GM12878 (cell line): ENCODE measurements at regions not wholly inside any gene's neighbourhood (a gene's known extent, or its start where the extent isn't known, plus 50 kb on each side); places are given as distances from the start of the nearest gene placed in this dataset.

Source experiments
- ATAC-seq: fragments of 200-7000 bp; cut with Tn5 transposase; 3 replicates; pipeline ENCODE4 v1.9.1; 2020; ENCODE audit warnings: mild to moderate bottlenecking, moderate library complexity
- BruUV-seq: library from RNA; stranded (reverse); fragments of 400-500 nt; replicated peaks from 2 replicates; lab custom pipeline; 2021; lab: Mats Ljungman, UMichigan
- CTCF ChIA-PET: fragments of 300-600 bp; sonication (Branson Sonifier 250); formaldehyde crosslinking; extraction: SDS; loops from one replicate; lab custom pipeline; 2021; ENCODE audit warnings: inconsistent platforms; lab: Yijun Ruan, JAX
- POLR2A ChIA-PET: fragments of 350-600 bp; formaldehyde crosslinking; extraction: SDS; loops from one replicate; lab custom pipeline; 2021; ENCODE audit warnings: inconsistent platforms; lab: Charles Lee
- RAD21 ChIA-PET: fragments of 300-600 bp; sonication (Branson Sonifier 250); formaldehyde crosslinking; loops from one replicate; lab custom pipeline; 2023; ENCODE audit warnings: antibody characterized with exemption; ENCODE audit not compliant: unreplicated experiment; lab: Charles Lee
- SMC1A ChIA-PET: fragments of 300-600 bp; sonication (Branson Sonifier 250); formaldehyde crosslinking; loops from one replicate; lab custom pipeline; 2023; ENCODE audit not compliant: unreplicated experiment, uncharacterized antibody; lab: Charles Lee
- DNase-seq: peaks from one replicate; pipeline ENCODE4 v3.0.0-alpha.2; 2011; ENCODE audit warnings: low read depth, low spot score
- FAIRE-seq: peaks from 3 replicates; lab custom pipeline; 2011; peaks lifted over from hg19 to GRCh38; lab: Jason Lieb, UNC
- H2AFZ ChIP-seq: 2 replicates; pipeline ENCODE4 v1.6.0; 2011; ENCODE audit warnings: low read depth, low read length, control low read depth; ENCODE audit not compliant: control insufficient read depth
- H3K27ac ChIP-seq: 2 replicates; pipeline ENCODE4 v1.5.1; 2011; ENCODE audit warnings: control low read depth; ENCODE audit not compliant: control insufficient read depth, insufficient read depth
- H3K27me3 ChIP-seq, 2 experiments: replicated peaks in 1 of 2; 2 replicates each; pipeline versions ENCODE4 v1.6.0 to v1.6.1; 2011; ENCODE audit warnings: low read length in 1 of 2; ENCODE audit not compliant: control insufficient read depth in 2 of 2, insufficient read depth in 2 of 2
- H3K36me3 ChIP-seq, 2 experiments: 2 replicates each; pipeline ENCODE4 v1.5.1; 2011; ENCODE audit warnings: low read length in 1 of 2; ENCODE audit not compliant: control insufficient read depth in 2 of 2, insufficient read depth in 2 of 2
- H3K4me1 ChIP-seq: 2 replicates; pipeline ENCODE4 v1.6.1; 2011; ENCODE audit warnings: mild to moderate bottlenecking, low read length, moderate library complexity, mixed read lengths; ENCODE audit not compliant: control insufficient read depth, insufficient read depth
- H3K4me2 ChIP-seq: 2 replicates; pipeline ENCODE4 v1.6.0; 2011; ENCODE audit warnings: control low read depth; ENCODE audit not compliant: control insufficient read depth, insufficient read depth
- H3K4me3 ChIP-seq: fragments of 200-600 bp; sonication (generic); 2 replicates; pipeline ENCODE4 v1.5.1; 2016
- H3K79me2 ChIP-seq: 2 replicates; pipeline ENCODE4 v1.6.0; 2011; ENCODE audit warnings: low read length; ENCODE audit not compliant: control insufficient read depth, insufficient read depth
- H3K9ac ChIP-seq: 2 replicates; pipeline ENCODE4 v1.8.0; 2011; ENCODE audit warnings: low read length, control low read depth, mixed read lengths; ENCODE audit not compliant: control insufficient read depth, insufficient read depth
- H3K9me3 ChIP-seq: replicated peaks from 3 replicates; pipeline ENCODE4 v1.5.1; 2011; ENCODE audit warnings: mild to moderate bottlenecking, low read length; ENCODE audit not compliant: control insufficient read depth, insufficient read depth
- H4K20me1 ChIP-seq: 2 replicates; pipeline ENCODE4 v1.6.0; 2011; ENCODE audit not compliant: control insufficient read depth, insufficient read depth
- BHLHE40 ChIP-seq, 2 experiments: fragments of 450-650 bp in 1 of 2; IDR thresholded peaks; 2 replicates each; pipeline ENCODE4 v1.6.1; 2011 to 2017; ENCODE audit warnings: low read depth in 2 of 2, borderline replicate concordance in 1 of 2, improper control_type of control experiment in 1 of 2, low read length in 1 of 2, mild to moderate bottlenecking in 1 of 2
- GATAD2B ChIP-seq: fragments of 450-650 bp; conservative IDR thresholded peaks from 2 replicates; pipeline ENCODE4 v1.6.1; 2017; ENCODE audit warnings: low read depth, mild to moderate bottlenecking, moderate library complexity
- NFYA ChIP-seq: IDR thresholded peaks from 2 replicates; pipeline ENCODE4 v1.6.1; 2011; ENCODE audit warnings: low read depth, mild to moderate bottlenecking, low read length, improper control_type of control experiment, borderline replicate concordance
- NFYB ChIP-seq: IDR thresholded peaks from 2 replicates; pipeline ENCODE4 v1.6.1; 2011; ENCODE audit warnings: low read depth, mild to moderate bottlenecking, low read length, improper control_type of control experiment, moderate library complexity; ENCODE audit not compliant: insufficient read depth
- RAD21 ChIP-seq: IDR thresholded peaks from 2 replicates; pipeline ENCODE4 v1.6.1; 2011; ENCODE audit warnings: mild to moderate bottlenecking, low read depth, low read length, moderate library complexity; ENCODE audit not compliant: insufficient read depth
- STAT1 ChIP-seq: fragments of 450-650 bp; conservative IDR thresholded peaks from 2 replicates; pipeline ENCODE4 v1.6.1; 2014; ENCODE audit warnings: antibody characterized with exemption, mild to moderate bottlenecking
- WGBS: methylation state at CpG from one replicate; pipeline ENCODE4 v1.1.6; 2016; ENCODE audit warnings: low lambda C conversion rate; ENCODE audit not compliant: insufficient replicate concordance, insufficient coverage; ENCODE audit errors: missing lambda C conversion rate; 5-methylcytosine and 5-hydroxymethylcytosine counted together
- in situ Hi-C: fragments of 300-500 bp; cut with MboI; formaldehyde crosslinking; loops from 9 replicates; pipeline ENCODE4 v1.14.3; 2018; ENCODE audit warnings: mixed read lengths
- intact Hi-C: fragments of 100-400 bp; cut with micrococcal nuclease; formaldehyde crosslinking; loops from one replicate; pipeline ENCODE4 v1.14.2; 2022; ENCODE audit not compliant: unreplicated experiment
- TF ChIP-seq, protein P1 (sequence below): fragments of 450-650 bp; IDR thresholded peaks from 2 replicates; pipeline ENCODE4 v1.6.1; 2018; ENCODE audit warnings: borderline replicate concordance, mild to moderate bottlenecking; ENCODE audit not compliant: partially characterized antibody
- TF ChIP-seq, protein P2 (sequence below): fragments of 450-650 bp; formaldehyde crosslinking; IDR thresholded peaks from 2 replicates; pipeline ENCODE4 v1.4.0; 2022; ENCODE audit warnings: mild to moderate bottlenecking, moderate library complexity
- TF ChIP-seq, protein P3 (sequence below): fragments of 450-650 bp; IDR thresholded peaks from 2 replicates; pipeline ENCODE4 v1.6.1; 2017; ENCODE audit warnings: borderline replicate concordance

DNA sequence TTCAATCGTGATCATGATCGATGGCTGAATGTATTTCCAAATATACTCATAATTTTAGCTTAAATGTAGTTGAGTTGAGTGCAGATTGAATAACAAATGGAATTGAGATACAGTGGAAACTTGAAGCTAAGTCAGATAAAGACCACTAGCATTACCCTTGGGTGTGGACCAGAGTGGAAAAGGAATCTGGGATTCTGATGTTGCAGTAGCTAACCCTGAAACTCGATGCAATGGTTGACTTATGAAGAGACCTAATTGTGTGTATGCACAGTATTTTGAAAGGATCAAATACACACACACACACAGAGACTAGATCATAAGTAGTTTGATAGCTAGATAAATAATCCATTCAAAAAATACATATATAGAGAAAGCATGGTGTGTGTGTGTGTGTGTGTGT, 135.8 kb downstream of the RXFP2 start (continued):
- no peak for TF ChIP-seq RAD21
- TF ChIP-seq, protein P1, sequence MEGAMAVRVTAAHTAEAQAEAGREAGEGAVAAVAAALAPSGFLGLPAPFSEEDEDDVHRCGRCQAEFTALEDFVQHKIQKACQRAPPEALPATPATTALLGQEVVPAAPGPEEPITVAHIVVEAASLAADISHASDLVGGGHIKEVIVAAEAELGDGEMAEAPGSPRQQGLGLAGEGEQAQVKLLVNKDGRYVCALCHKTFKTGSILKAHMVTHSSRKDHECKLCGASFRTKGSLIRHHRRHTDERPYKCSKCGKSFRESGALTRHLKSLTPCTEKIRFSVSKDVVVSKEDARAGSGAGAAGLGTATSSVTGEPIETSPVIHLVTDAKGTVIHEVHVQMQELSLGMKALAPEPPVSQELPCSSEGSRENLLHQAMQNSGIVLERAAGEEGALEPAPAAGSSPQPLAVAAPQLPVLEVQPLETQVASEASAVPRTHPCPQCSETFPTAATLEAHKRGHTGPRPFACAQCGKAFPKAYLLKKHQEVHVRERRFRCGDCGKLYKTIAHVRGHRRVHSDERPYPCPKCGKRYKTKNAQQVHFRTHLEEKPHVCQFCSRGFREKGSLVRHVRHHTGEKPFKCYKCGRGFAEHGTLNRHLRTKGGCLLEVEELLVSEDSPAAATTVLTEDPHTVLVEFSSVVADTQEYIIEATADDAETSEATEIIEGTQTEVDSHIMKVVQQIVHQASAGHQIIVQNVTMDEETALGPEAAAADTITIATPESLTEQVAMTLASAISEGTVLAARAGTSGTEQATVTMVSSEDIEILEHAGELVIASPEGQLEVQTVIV = no peak
- TF ChIP-seq BHLHE40 (IDR thresholded peaks at IDR 0.05; ENCODE audit: borderline replicate concordance in 1 of 2, low read depth in 2 of 2, low read length in 1 of 2) = no peak

DNA sequence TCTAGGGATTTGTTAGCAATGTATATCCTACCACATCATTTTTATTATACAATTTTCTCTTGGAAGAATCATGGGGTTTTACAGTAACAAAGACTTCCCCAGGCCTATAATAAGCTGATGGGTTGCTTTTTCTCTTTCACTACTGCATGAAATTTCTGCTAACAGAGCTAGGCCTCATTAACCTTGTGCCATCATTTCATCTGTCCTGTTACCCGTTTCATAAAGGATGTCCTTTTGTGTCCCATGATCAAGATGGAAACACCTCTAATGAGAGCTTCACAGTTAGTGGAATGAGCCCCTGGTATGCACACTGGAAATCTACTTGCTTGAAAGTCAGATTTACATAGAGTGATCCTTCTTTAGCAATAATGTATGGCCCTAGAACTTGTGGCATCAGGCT, 138.7 kb downstream of the RXFP2 start:
- H3K4me2 ChIP-seq = no peak overlapping the region
- H2AFZ ChIP-seq = no peak overlapping the region
- ChIA-PET CTCF (interaction anchor here (0.6 to 1.3 kb wide), 3 partner anchors 32 to 86 kb away, joined by 3 to 5 read pairs (median 4); no protein-coding TSS in a partner anchor), RAD21 (interaction anchor here (1.2 kb wide), 1 partner anchor 32 kb away, joined by 4 read pairs; no protein-coding TSS in a partner anchor), SMC1A (interaction anchor here (1.1 to 1.4 kb wide), 5 partner anchors 21 to 51 kb away, joined by 3 to 4 read pairs (median 4); no protein-coding TSS in a partner anchor), POLR2A (interaction anchor here (0.6 kb wide), 1 partner anchor 482 kb away, joined by 3 read pairs; no protein-coding TSS in a partner anchor)
- FAIRE-seq (no peak), ATAC-seq (peak; percentile 17; the same call in 2 of the 3 replicates), DNase-seq (no peak)
- intact Hi-C loops (no loop called here), in situ Hi-C loops (no loop called here)
- H3K27me3 ChIP-seq = no peaks in the 10 kb centered on the region
- 0% methylated on average over 1 of the region's 1 CpG for WGBS
- no peaks in the 10 kb centered on the region for H3K9me3 ChIP-seq
- H3K4me3 ChIP-seq = no peak overlapping the region
- TF ChIP-seq NFYA = no peak
- no peak for TF ChIP-seq GATAD2B
- TF ChIP-seq, protein P2, sequence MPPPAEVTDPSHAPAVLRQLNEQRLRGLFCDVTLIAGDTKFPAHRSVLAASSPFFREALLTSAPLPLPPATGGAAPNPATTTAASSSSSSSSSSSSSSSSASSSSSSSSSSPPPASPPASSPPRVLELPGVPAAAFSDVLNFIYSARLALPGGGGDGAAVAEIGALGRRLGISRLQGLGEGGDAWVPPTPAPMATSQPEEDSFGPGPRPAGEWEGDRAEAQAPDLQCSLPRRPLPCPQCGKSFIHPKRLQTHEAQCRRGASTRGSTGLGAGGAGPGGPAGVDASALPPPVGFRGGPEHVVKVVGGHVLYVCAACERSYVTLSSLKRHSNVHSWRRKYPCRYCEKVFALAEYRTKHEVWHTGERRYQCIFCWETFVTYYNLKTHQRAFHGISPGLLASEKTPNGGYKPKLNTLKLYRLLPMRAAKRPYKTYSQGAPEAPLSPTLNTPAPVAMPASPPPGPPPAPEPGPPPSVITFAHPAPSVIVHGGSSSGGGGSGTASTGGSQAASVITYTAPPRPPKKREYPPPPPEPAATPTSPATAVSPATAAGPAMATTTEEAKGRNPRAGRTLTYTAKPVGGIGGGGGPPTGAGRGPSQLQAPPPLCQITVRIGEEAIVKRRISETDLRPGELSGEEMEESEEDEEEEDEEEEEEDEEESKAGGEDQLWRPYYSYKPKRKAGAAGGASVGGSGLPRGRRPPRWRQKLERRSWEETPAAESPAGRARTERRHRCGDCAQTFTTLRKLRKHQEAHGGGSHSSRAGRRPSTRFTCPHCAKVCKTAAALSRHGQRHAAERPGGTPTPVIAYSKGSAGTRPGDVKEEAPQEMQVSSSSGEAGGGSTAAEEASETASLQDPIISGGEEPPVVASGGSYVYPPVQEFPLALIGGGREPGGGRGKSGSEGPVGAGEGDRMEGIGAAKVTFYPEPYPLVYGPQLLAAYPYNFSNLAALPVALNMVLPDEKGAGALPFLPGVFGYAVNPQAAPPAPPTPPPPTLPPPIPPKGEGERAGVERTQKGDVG (CRISPR knock-in tag) = no peak
- TF ChIP-seq NFYB = no peak
- no peak for TF ChIP-seq STAT1
- TF ChIP-seq, protein P3, sequence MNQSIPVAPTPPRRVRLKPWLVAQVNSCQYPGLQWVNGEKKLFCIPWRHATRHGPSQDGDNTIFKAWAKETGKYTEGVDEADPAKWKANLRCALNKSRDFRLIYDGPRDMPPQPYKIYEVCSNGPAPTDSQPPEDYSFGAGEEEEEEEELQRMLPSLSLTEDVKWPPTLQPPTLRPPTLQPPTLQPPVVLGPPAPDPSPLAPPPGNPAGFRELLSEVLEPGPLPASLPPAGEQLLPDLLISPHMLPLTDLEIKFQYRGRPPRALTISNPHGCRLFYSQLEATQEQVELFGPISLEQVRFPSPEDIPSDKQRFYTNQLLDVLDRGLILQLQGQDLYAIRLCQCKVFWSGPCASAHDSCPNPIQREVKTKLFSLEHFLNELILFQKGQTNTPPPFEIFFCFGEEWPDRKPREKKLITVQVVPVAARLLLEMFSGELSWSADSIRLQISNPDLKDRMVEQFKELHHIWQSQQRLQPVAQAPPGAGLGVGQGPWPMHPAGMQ = no peak
- peaks cover 11% of the 10 kb centered on the region for H3K4me1 ChIP-seq
- no peaks in the 10 kb centered on the region for H3K79me2 ChIP-seq
- H4K20me1 ChIP-seq = no peaks in the 10 kb centered on the region
- no TSS peak for BruUV-seq
- H3K36me3 ChIP-seq = no peaks in the 10 kb centered on the region
- H3K27ac ChIP-seq = no peak overlapping the region
- H3K9ac ChIP-seq = no peak overlapping the region
